ENCODE measurements at regions not wholly inside any gene's neighbourhood (a gene's known extent, or its start where the extent isn't known, plus 50 kb on each side); places are given as distances from the start of the nearest gene placed in this dataset.

GRCh38 chr7:17405786-17406185 is 107.3 kb downstream of the AHR start:
- no peak for TF ChIP-seq POLR2A (IDR thresholded peaks at IDR 0.05; ENCODE audit: low read depth, low read length)
- no peak for TF ChIP-seq TAF1 (IDR thresholded peaks at IDR 0.05; ENCODE audit: borderline replicate concordance, low read depth, low read length)
- TF ChIP-seq POLR2AphosphoS5 (IDR thresholded peaks at IDR 0.05; ENCODE audit: low read depth, low read length) = no peak
